Heart left ventricle (tissue), 16 donors: ENCODE measurements at regions not wholly inside any gene's neighbourhood (a gene's known extent, or its start where the extent isn't known, plus 50 kb on each side); places are given as distances from the start of the nearest gene placed in this dataset.

Source experiments
- ATAC-seq, 4 donors: fragments of 200-7000 bp; cut with Tn5 transposase; one replicate each; pipeline ENCODE4 v1.9.1; 2020 to 2022; ENCODE audit warnings: moderate library complexity in 4 of 4, mild to moderate bottlenecking in 3 of 4, moderate number of reproducible peaks in 1 of 4
- DNase-seq, 5 donors: peaks; one replicate each; pipeline ENCODE4 v3.0.0-alpha.2; 2020
- H3K27ac ChIP-seq, 12 donors: fragments of 200-600 bp; sonication (generic) in 4 of 12; one replicate each; pipeline versions ENCODE4 v1.5.0 to v1.8.0; 2016 to 2022; ENCODE audit warnings: mild to moderate bottlenecking in 2 of 12
- H3K27me3 ChIP-seq, 9 donors: fragments of 200-600 bp; sonication (generic) in 2 of 9; one replicate each; pipeline versions ENCODE4 v1.5.1 to v1.8.0; 2016 to 2022; ENCODE audit warnings: mild to moderate bottlenecking in 3 of 9
- H3K36me3 ChIP-seq, 9 donors: fragments of 200-600 bp; sonication (generic) in 2 of 9; one replicate each; pipeline versions ENCODE4 v1.5.0 to v1.8.0; 2018 to 2022; ENCODE audit warnings: mild to moderate bottlenecking in 2 of 9
- H3K4me1 ChIP-seq, 12 donors: fragments of 200-600 bp; sonication (generic) in 4 of 12; one replicate each; pipeline versions ENCODE4 v1.5.0 to v1.8.0; 2016 to 2022; ENCODE audit warnings: mild to moderate bottlenecking in 3 of 12
- H3K4me3 ChIP-seq, 12 donors: fragments of 200-600 bp; sonication (generic) in 4 of 12; one replicate each; pipeline versions ENCODE4 v1.5.0 to v1.8.0; 2017 to 2022; ENCODE audit warnings: mild to moderate bottlenecking in 9 of 12, moderate library complexity in 4 of 12
- H3K9me3 ChIP-seq, 12 donors: fragments of 200-600 bp; sonication (generic) in 4 of 12; one replicate each; pipeline versions ENCODE4 v1.5.0 to v1.8.0; 2016 to 2022; ENCODE audit warnings: mild to moderate bottlenecking in 1 of 12
- CTCF ChIP-seq, 12 donors: fragments of 200-600 bp; sonication (generic) in 4 of 12; IDR thresholded peaks; one replicate each; pipeline versions ENCODE4 v1.5.0 to v1.8.0; 2018 to 2022; ENCODE audit warnings: antibody characterized with exemption in 12 of 12, mild to moderate bottlenecking in 5 of 12
- POLR2A ChIP-seq, 2 donors: fragments of 450-650 bp; IDR thresholded peaks; one replicate each; pipeline ENCODE4 v1.6.1; 2017; ENCODE audit warnings: antibody characterized with exemption in 2 of 2, mild to moderate bottlenecking in 2 of 2, moderate library complexity in 2 of 2
- WGBS, 4 donors: extraction: QIAGEN DNeasy Blood & Tissue Kit in 2 of 4; methylation state at CpG; one replicate each; pipeline versions ENCODE4 v1.1.5 to v1.1.7; 2013 to 2018; 5-methylcytosine and 5-hydroxymethylcytosine counted together
- intact Hi-C, 10 donors: fragments of 100-400 bp; cut with DNase I; formaldehyde crosslinking; loops; one replicate each; pipeline versions ENCODE4 v1.11.1 to v1.14.2; 2022
- donor health status: ischemic (EF 13 %, LVEDD 7.1; RV severe dilation, severe dysfunction).
- donor health status: healthy with polysubstance abuse.
- donor health status: DM: no; HTN: yes; CAD: no.
- donor health status: DM: no; HTN: no; CAD: no.
- donor health status: ischemic (EF 25% LVEDD 6.9; RV normal size, moderate dysfunction).
- donor health status: ischemic (EF 25% LVEDD 5.7; RV mildly dilated, moderate dysfunction).
- donor health status: healthy.
- donor health status: DM: yes; HTN: yes; CAD: no.
- donor health status: ischemic (EF 35%, LVEDD 5.7; RV mildly dilated, moderate dysfunction).
- donor health status: nonischemic (EF 11% LVEDD 7.7; RV severe dilation, severe dysfunction).
- donor health status: DM: yes; HTN: yes; CAD: no.
- donor health status: PGD.
- donor health status: ischemic (EF 29% LVEDD 5.4; RV normal size, mild dysfunction).
- donor health status: nonischemic (EF 23%, LVEDD 6.1; RV moderate dilation, normal function).

GRCh38 chr12:28933864-28934527, 215.1 kb upstream of the FAR2 start:
- WGBS, 4 donors = 83 to 89% (median 85%) methylated on average over 8 of the region's 8 CpGs
- no peak overlapping the region for H3K4me3 ChIP-seq
- no peaks in the 10 kb centered on the region for H3K36me3 ChIP-seq
- ATAC-seq = no peak
- peaks cover 0 to 4% (median 0%) of the 10 kb centered on the region in 12 donors for H3K4me1 ChIP-seq
- no peaks in the 10 kb centered on the region for H3K9me3 ChIP-seq
- no peak overlapping the region for H3K27ac ChIP-seq
- intact Hi-C loops = no loop called here
- TF ChIP-seq POLR2A (IDR thresholded peaks at IDR 0.05) (no peak), CTCF (IDR thresholded peaks at IDR 0.05) (no peak)
- H3K27me3 ChIP-seq = no peaks in the 10 kb centered on the region
- no peak for DNase-seq

- Histone ChIP-seq H3K27me3 (no peaks in the 10 kb centered on the region), H3K9me3 (no peaks in the 10 kb centered on the region), H3K27ac (no peak overlapping the region), H3K4me1 (peaks cover 0 to 4% (median 0%) of the 10 kb centered on the region in 12 donors), H3K4me3 (no peak overlapping the region), H3K36me3 (no peaks in the 10 kb centered on the region)
- ATAC-seq = no peak
- WGBS, 4 donors = 61 to 76% (median 69%) methylated on average over 1 of the region's 1 CpG
- no peak for DNase-seq
- TF ChIP-seq POLR2A (IDR thresholded peaks at IDR 0.05) (no peak), CTCF (IDR thresholded peaks at IDR 0.05) (no peak)
- intact Hi-C loops = loop anchor here in 1 of 10 donors (5.0 kb wide), 1 partner anchor 51 kb away; no protein-coding TSS in a partner anchor
Observed at GRCh38 chr12:28936221-28936620, 212.9 kb upstream of the FAR2 start.

- Histone ChIP-seq H3K27ac (no peak overlapping the region), H3K36me3 (no peaks in the 10 kb centered on the region), H3K9me3 (no peaks in the 10 kb centered on the region), H3K27me3 (no peaks in the 10 kb centered on the region), H3K4me1 (peaks cover 0 to 4% (median 0%) of the 10 kb centered on the region in 12 donors), H3K4me3 (no peak overlapping the region)
- ATAC-seq (no peak), DNase-seq (no peak)
- WGBS, 4 donors = 50 to 78% (median 58%) methylated on average over 2 to 3 of the region's 3 CpGs
- intact Hi-C loops = loop anchor here in 1 of 10 donors (5.0 kb wide), 1 partner anchor 51 kb away; no protein-coding TSS in a partner anchor
- TF ChIP-seq CTCF (IDR thresholded peaks at IDR 0.05) = no peak
Observed at GRCh38 chr12:28936711-28937110, 212.4 kb upstream of the FAR2 start.

- WGBS, 4 donors = 55 to 78% (median 68%) methylated on average over 3 of the region's 3 CpGs
- TF ChIP-seq CTCF (IDR thresholded peaks at IDR 0.05) = no peak
- no peak for TF ChIP-seq POLR2A (IDR thresholded peaks at IDR 0.05)
- H3K27me3 ChIP-seq = no peaks in the 10 kb centered on the region
- H3K4me3 ChIP-seq = no peak overlapping the region
- H3K27ac ChIP-seq = no peak overlapping the region
- DNase-seq (no peak), ATAC-seq (no peak)
- H3K9me3 ChIP-seq = no peaks in the 10 kb centered on the region
- no peaks in the 10 kb centered on the region for H3K36me3 ChIP-seq
- intact Hi-C loops = loop anchor here in 1 of 10 donors (5.0 kb wide), 1 partner anchor 50 kb away; no protein-coding TSS in a partner anchor
- H3K4me1 ChIP-seq = peaks cover 0 to 4% (median 0%) of the 10 kb centered on the region in 12 donors
Observed at GRCh38 chr12:28937196-28937595, 211.9 kb upstream of the FAR2 start.
